ENCODE measurements at regions not wholly inside any gene's neighbourhood (a gene's known extent, or its start where the extent isn't known, plus 50 kb on each side); places are given as distances from the start of the nearest gene placed in this dataset.
A peak's percentile ranks its signal among the peaks of the same experiment; 100 is the strongest.

- TF ChIP-seq ATF6 (CRISPR knock-in tag; IDR thresholded peaks at IDR 0.05) (no peak), CBX5 (IDR thresholded peaks at IDR 0.05; ENCODE audit: borderline replicate concordance, low read depth) (no peak), CEBPG (CRISPR knock-in tag; IDR thresholded peaks at IDR 0.05) (no peak), CEBPG (tag; conservative IDR thresholded peaks at IDR 0.05 in 1 of 2, IDR thresholded peaks at IDR 0.05 in 1 of 2) (no peak), L3MBTL2 (IDR thresholded peaks at IDR 0.05) (peak; percentile 95), POLR3G (IDR thresholded peaks at IDR 0.05; ENCODE audit: extremely low read depth, insufficient read length, insufficient replicate concordance) (no peak), BHLHE40 (IDR thresholded peaks at IDR 0.05; ENCODE audit: low read length) (peak; percentile 82), ZNF133 (CRISPR knock-in tag; IDR thresholded peaks at IDR 0.05) (no peak), THRB (CRISPR knock-in tag; conservative IDR thresholded peaks at IDR 0.05) (no peak), ZBTB2 (IDR thresholded peaks at IDR 0.05) (no peak), NCOA4 (IDR thresholded peaks at IDR 0.05; ENCODE audit: partially characterized antibody) (no peak), PHTF2 (CRISPR knock-in tag; IDR thresholded peaks at IDR 0.05) (no peak), RBM25 (IDR thresholded peaks at IDR 0.05; ENCODE audit: low read depth, low read length, severe bottlenecking) (no peak), E2F6 (IDR thresholded peaks at IDR 0.05; ENCODE audit: borderline replicate concordance in 1 of 2, extremely low read depth in 1 of 2, insufficient read depth in 1 of 2, insufficient read length in 1 of 2, low read depth in 1 of 2, low read length in 1 of 2, poor library complexity in 1 of 2, severe bottlenecking in 1 of 2) (peak; percentile 47 to 85), NR1H2 (CRISPR knock-in tag; IDR thresholded peaks at IDR 0.05) (no peak), ZNF444 (CRISPR knock-in tag; IDR thresholded peaks at IDR 0.05) (no peak), E2F5 (CRISPR knock-in tag; IDR thresholded peaks at IDR 0.05) (no peak), KDM4B (IDR thresholded peaks at IDR 0.05; ENCODE audit: borderline replicate concordance in 2 of 2, low read depth in 1 of 2) (no peak), ZNF668 (CRISPR knock-in tag; IDR thresholded peaks at IDR 0.05) (no peak), CHCHD3 (CRISPR knock-in tag; IDR thresholded peaks at IDR 0.05) (no peak)
Observed at GRCh38 chr11:64500176-64501013, 55.3 kb upstream of the SLC22A11 start (continued).

Data from K562 (cell line).